ENCODE measurements at regions not wholly inside any gene's neighbourhood (a gene's known extent, or its start where the extent isn't known, plus 50 kb on each side); places are given as distances from the start of the nearest gene placed in this dataset.

DNA sequence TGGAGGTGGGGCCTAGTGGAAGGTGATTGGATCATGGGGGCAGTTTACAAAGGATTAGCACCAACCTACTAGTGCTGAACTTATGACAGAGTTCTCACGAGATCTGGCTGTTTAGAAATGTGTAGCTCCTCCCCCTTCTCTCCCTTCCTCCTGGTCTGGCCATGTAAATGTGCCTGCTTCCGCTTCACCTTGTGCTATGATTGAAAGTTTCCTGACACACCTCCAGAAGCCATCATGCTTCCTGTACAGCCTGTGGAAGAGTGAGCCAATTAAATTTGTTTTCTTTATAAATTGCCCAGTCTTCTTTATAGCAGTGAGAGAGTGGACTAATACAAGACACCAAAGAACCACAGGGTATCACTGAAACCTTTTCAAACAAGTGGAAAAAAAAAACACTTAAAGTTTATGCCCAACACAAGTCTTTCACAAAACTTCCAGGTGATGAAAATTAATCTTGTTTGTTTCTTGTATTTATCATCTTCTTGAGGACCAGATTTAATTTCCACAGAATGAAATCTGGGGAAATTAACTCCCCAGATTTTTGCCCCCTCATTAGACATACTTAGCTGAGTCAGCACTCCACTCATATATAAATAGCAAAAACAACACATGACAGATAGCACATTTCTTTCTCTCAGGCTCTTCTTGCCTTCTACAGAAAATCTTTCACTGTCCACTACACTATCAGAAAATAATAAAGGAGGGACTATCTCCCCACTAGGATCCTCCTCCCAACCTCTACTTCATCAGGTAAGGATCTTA lies 847.2 kb downstream of the TUSC7 start:
- TF ChIP-seq, protein P1, sequence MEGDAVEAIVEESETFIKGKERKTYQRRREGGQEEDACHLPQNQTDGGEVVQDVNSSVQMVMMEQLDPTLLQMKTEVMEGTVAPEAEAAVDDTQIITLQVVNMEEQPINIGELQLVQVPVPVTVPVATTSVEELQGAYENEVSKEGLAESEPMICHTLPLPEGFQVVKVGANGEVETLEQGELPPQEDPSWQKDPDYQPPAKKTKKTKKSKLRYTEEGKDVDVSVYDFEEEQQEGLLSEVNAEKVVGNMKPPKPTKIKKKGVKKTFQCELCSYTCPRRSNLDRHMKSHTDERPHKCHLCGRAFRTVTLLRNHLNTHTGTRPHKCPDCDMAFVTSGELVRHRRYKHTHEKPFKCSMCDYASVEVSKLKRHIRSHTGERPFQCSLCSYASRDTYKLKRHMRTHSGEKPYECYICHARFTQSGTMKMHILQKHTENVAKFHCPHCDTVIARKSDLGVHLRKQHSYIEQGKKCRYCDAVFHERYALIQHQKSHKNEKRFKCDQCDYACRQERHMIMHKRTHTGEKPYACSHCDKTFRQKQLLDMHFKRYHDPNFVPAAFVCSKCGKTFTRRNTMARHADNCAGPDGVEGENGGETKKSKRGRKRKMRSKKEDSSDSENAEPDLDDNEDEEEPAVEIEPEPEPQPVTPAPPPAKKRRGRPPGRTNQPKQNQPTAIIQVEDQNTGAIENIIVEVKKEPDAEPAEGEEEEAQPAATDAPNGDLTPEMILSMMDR (IDR thresholded peaks at IDR 0.05) = no peak

DNA sequence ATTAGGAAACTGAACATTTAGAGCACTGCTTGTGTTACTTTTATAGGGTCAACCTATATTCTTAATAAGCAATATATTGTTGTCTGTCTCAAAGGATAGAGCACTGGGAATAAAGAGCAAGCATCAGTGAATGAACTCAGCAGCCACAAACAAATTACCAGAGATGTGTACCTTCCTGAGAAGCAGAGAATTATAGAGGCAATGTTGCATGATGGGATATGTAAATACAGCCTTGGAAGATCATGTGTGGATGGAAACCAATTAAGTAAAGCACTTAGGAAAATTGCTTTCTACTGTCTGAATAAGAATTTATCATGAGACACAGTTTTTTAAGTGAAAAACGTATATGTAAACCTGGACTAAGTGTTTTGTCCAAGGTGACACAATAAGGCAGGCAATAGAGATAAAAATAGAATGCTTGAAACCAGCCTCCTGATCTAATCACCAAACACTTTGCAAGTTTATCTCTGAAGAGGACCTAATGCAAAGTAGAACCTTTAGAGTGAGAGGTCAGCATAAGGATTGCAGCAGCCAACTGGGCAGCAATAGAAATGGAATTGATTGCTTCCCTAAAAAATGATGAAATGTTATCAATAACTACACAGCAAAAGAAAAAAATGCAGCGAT lies 848.0 kb downstream of the TUSC7 start:
- TF ChIP-seq, protein P1 (IDR thresholded peaks at IDR 0.05) = no peak

DNA sequence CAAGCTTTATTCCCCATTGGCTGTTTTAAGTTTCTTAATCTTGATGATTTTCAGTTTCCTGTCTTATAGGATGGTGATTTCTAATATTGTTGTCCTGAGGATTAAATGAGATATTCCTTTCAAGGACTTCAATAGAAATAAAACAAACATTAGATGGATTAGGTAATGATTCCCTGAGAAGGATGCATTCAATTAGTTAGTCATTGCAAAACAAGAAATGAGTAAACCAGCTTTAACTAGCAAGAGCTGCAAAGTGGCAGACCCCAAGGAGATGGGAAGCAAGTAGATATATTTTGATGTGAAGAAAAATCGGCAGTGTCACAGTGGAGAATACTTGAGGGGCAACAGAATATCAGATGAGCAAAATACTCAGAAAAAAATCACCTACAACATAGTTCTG lies 849.1 kb downstream of the TUSC7 start:
- TF ChIP-seq, protein P1 (IDR thresholded peaks at IDR 0.05) = no peak

DNA sequence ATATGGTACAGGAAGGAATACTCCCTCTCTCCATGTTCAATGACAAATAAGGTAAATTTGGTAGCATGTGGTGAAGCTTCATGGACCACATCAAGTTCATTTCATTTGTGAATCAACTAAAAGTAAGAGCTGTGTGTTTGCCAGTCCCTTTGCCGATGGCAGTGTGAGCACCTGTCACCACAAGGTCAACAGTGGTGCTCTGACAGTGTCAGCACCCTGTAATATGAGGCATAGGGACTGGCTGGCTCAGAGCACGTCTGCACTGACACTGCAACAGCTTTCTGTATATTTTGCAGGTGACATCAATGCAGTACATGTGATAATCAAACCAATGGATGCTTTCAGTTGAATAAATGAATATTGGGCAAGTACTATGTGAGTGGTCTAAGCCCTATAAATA lies 852.4 kb downstream of the TUSC7 start:
- TF ChIP-seq, protein P1 (IDR thresholded peaks at IDR 0.05) = no peak

DNA sequence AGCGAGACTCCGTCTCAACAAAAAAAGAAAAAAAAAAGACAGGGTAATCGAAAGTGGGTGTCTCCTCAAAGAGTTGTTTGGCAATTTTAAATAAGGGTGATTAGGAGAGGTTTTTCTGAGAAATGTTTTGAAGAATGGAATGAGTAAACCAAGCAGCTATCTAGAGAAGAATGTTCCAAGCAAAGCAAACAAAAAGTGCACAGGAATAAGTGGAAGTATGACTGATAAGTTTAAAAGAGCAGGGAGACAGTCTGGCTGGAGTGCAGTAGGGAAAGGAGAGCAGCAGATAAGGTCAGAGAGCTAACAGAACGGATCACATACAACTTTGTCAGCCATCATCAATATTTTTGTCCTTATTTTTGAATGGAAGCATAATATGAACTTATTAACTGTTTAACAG lies 853.5 kb downstream of the TUSC7 start:
- TF ChIP-seq, protein P1 (IDR thresholded peaks at IDR 0.05) = no peak

DNA sequence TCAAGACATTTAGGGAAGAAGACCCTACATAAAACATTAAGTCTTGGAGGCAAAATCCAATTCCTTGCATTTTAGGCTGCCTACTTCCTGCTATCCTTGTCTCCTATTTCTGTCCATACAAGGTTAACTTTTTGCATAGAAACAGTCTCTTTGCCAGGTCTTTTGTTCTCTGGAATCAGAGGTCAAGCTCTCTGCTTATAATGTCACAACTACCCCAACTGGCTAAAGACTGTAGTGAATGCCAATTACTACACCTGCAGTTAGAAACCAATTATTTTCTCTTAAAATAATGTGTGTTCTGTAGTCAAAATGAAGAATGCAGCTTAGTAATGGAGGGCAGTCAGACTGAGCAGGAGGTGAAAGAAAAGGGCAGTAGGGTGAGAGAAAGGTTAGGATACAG lies 856.2 kb downstream of the TUSC7 start:
- TF ChIP-seq, protein P1 (IDR thresholded peaks at IDR 0.05) = no peak

DNA sequence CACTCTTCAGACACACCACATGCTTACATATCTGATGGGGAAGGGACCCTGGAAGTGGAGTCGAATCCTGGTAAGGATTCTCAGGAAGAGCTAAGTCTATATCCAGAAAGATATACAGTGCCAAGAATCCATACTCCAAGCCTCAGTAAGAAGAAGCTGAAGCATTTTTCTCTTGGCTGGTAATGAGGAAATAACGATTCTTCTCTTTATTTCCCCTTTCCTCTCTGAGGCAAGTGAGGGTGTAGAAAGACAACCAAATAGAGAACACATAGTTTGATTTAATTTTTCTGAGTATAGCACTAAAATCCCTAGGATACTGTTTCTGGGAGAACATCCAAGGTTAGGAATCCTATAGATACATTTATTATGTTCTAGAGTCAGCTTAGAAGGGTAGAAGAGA lies 857.3 kb downstream of the TUSC7 start:
- TF ChIP-seq, protein P1 (IDR thresholded peaks at IDR 0.05) = no peak

Measured in LNCAP (cell line).